ENCODE measurements at regions not wholly inside any gene's neighbourhood (a gene's known extent, or its start where the extent isn't known, plus 50 kb on each side); places are given as distances from the start of the nearest gene placed in this dataset.

- DNase-seq (ENCODE audit: low read depth in 4 of 4, low spot score in 3 of 4): peak in 1 of 4 donors; percentile 7
Measured at GRCh38 chr13:104798486-104798885, 1732.3 kb upstream of the SLC10A2 start.

GRCh38 chr13:104796581-104796980 is 1730.4 kb upstream of the SLC10A2 start:
- no peak for DNase-seq (ENCODE audit: low read depth in 4 of 4, low spot score in 3 of 4)

- no peak for DNase-seq (ENCODE audit: low read depth in 4 of 4, low spot score in 3 of 4)
Measured at GRCh38 chr13:104785952-104786351, 1719.7 kb upstream of the SLC10A2 start.

- no peak for DNase-seq (ENCODE audit: low read depth in 4 of 4, low spot score in 3 of 4)
Measured at GRCh38 chr13:104784891-104785290, 1718.7 kb upstream of the SLC10A2 start.

- DNase-seq (ENCODE audit: low read depth in 4 of 4, low spot score in 3 of 4): no peak
Measured at GRCh38 chr13:104782741-104783140, 1716.5 kb upstream of the SLC10A2 start.

- DNase-seq (ENCODE audit: low read depth in 4 of 4, low spot score in 3 of 4): peak in 1 of 4 donors; percentile 2
Measured at GRCh38 chr13:104779311-104779993, 1713.2 kb upstream of the SLC10A2 start.

- peak in 1 of 4 donors; percentile 19 for DNase-seq (ENCODE audit: low read depth in 4 of 4, low spot score in 3 of 4)
Measured at GRCh38 chr13:104773775-104774174, 1707.6 kb upstream of the SLC10A2 start.

- DNase-seq (ENCODE audit: low read depth in 4 of 4, low spot score in 3 of 4): no peak
Measured at GRCh38 chr13:104769545-104769944, 1703.3 kb upstream of the SLC10A2 start.

- no peak for DNase-seq (ENCODE audit: low read depth in 4 of 4, low spot score in 3 of 4)
Measured at GRCh38 chr13:104766319-104766718, 1700.1 kb upstream of the SLC10A2 start.

- DNase-seq (ENCODE audit: low read depth in 4 of 4, low spot score in 3 of 4): no peak
Measured at GRCh38 chr13:104764600-104764999, 1698.4 kb upstream of the SLC10A2 start.

GRCh38 chr13:104759069-104759468 is 1692.9 kb upstream of the SLC10A2 start:
- no peak for DNase-seq (ENCODE audit: low read depth in 4 of 4, low spot score in 3 of 4)

GRCh38 chr13:104757712-104758111 is 1691.5 kb upstream of the SLC10A2 start:
- no peak for DNase-seq (ENCODE audit: low read depth in 4 of 4, low spot score in 3 of 4)

- no peak for DNase-seq (ENCODE audit: low read depth in 4 of 4, low spot score in 3 of 4)
Measured at GRCh38 chr13:104750377-104750776, 1684.2 kb upstream of the SLC10A2 start.

- no peak for DNase-seq (ENCODE audit: low read depth in 4 of 4, low spot score in 3 of 4)
Measured at GRCh38 chr13:104740641-104741222, 1674.5 kb upstream of the SLC10A2 start.

GRCh38 chr13:104737713-104738112 is 1671.5 kb upstream of the SLC10A2 start:
- DNase-seq (ENCODE audit: low read depth in 4 of 4, low spot score in 3 of 4): no peak

- no peak for DNase-seq (ENCODE audit: low read depth in 4 of 4, low spot score in 3 of 4)
Measured at GRCh38 chr13:104733427-104733826, 1667.2 kb upstream of the SLC10A2 start.

- DNase-seq (ENCODE audit: low read depth in 4 of 4, low spot score in 3 of 4): no peak
Measured at GRCh38 chr13:104715111-104715510, 1648.9 kb upstream of the SLC10A2 start.

- DNase-seq (ENCODE audit: low read depth in 4 of 4, low spot score in 3 of 4): no peak
Measured at GRCh38 chr13:104705031-104705750, 1639.0 kb upstream of the SLC10A2 start.

GRCh38 chr13:104701591-104701990 is 1635.4 kb upstream of the SLC10A2 start:
- DNase-seq (ENCODE audit: low read depth in 4 of 4, low spot score in 3 of 4): no peak

GRCh38 chr13:104694397-104694796 is 1628.2 kb upstream of the SLC10A2 start:
- no peak for DNase-seq (ENCODE audit: low read depth in 4 of 4, low spot score in 3 of 4)

GRCh38 chr13:104693126-104693525 is 1626.9 kb upstream of the SLC10A2 start:
- DNase-seq (ENCODE audit: low read depth in 4 of 4, low spot score in 3 of 4): no peak
